OCI-LY3 (cell line): ENCODE measurements at regions not wholly inside any gene's neighbourhood (a gene's known extent, or its start where the extent isn't known, plus 50 kb on each side); places are given as distances from the start of the nearest gene placed in this dataset.

Experiments
- EZH2phosphoT487 ChIP-seq: fragments of 200-600 bp; shearing (Covaris generic); IDR thresholded peaks from 2 replicates; pipeline ENCODE4 v1.6.1; 2018; ENCODE audit warnings: antibody characterized with exemption, mixed run types, low read depth
- TF ChIP-seq, protein P1 (sequence below): fragments of 200-600, 300-600 bp; sonication (generic); IDR thresholded peaks from 2 replicates; pipeline ENCODE4 v1.5.1; 2014; ENCODE audit warnings: antibody characterized with exemption, low read length, low read depth

- TF ChIP-seq, protein P1, sequence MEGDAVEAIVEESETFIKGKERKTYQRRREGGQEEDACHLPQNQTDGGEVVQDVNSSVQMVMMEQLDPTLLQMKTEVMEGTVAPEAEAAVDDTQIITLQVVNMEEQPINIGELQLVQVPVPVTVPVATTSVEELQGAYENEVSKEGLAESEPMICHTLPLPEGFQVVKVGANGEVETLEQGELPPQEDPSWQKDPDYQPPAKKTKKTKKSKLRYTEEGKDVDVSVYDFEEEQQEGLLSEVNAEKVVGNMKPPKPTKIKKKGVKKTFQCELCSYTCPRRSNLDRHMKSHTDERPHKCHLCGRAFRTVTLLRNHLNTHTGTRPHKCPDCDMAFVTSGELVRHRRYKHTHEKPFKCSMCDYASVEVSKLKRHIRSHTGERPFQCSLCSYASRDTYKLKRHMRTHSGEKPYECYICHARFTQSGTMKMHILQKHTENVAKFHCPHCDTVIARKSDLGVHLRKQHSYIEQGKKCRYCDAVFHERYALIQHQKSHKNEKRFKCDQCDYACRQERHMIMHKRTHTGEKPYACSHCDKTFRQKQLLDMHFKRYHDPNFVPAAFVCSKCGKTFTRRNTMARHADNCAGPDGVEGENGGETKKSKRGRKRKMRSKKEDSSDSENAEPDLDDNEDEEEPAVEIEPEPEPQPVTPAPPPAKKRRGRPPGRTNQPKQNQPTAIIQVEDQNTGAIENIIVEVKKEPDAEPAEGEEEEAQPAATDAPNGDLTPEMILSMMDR, result no peak
- TF ChIP-seq EZH2phosphoT487, result no peak
Observed at GRCh38 chr4:43903456-43903855, 545.2 kb downstream of the KCTD8 start.
